ENCODE measurements at regions not wholly inside any gene's neighbourhood (a gene's known extent, or its start where the extent isn't known, plus 50 kb on each side); places are given as distances from the start of the nearest gene placed in this dataset.

GRCh38 chr11:92138296-92138695 lies 86.3 kb upstream of the FAT3 start:
- H3K36me3 Mint-ChIP-seq = no peaks in the 10 kb centered on the region
- ATAC-seq (no peak), DNase-seq (no peak)
- H3K27ac Mint-ChIP-seq = no peak overlapping the region
- H3K4me1 Mint-ChIP-seq = no peaks in the 10 kb centered on the region
- peaks cover 2% of the 10 kb centered on the region for H3K9me3 Mint-ChIP-seq (ENCODE audit: low read depth)
- CTCF ChIA-PET = no interaction called here
- no peak overlapping the region for H3K4me3 Mint-ChIP-seq
- H3K27me3 Mint-ChIP-seq = no peaks in the 10 kb centered on the region

GRCh38 chr11:92137747-92138146 lies 86.9 kb upstream of the FAT3 start:
- DNase-seq (no peak), ATAC-seq (no peak)
- Mint-ChIP-seq H3K36me3 (no peaks in the 10 kb centered on the region), H3K4me3 (no peak overlapping the region), H3K4me1 (no peaks in the 10 kb centered on the region), H3K9me3 (ENCODE audit: low read depth) (peaks cover 2% of the 10 kb centered on the region), H3K27me3 (no peaks in the 10 kb centered on the region), H3K27ac (no peak overlapping the region)
- CTCF ChIA-PET = no interaction called here

DNA sequence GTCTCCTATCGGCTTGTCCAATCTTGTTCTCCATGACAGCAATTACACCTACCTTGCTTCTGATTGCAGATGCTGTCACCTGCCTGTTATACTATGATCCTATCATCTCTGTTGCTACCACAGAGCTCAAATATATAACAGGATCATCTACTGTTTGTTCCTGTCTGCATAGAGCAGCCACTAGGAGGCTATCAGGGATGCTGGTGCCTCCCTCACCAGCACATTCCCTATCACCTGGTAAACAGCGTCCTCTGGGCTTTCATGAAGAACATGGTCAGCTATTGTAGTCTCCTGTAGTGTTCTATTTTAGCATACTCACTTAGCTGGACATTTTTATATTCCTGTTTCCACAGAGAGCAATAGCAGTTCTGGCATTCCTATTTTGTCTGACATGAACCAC lies 87.8 kb upstream of the FAT3 start:
- no peaks in the 10 kb centered on the region for H3K4me1 Mint-ChIP-seq
- no peaks in the 10 kb centered on the region for H3K27me3 Mint-ChIP-seq
- H3K36me3 Mint-ChIP-seq = no peaks in the 10 kb centered on the region

GRCh38 chr11:92131289-92131865 lies 93.2 kb upstream of the FAT3 start:
- ATAC-seq = no peak
- peaks cover 2% of the 10 kb centered on the region for H3K9me3 Mint-ChIP-seq (ENCODE audit: low read depth)
- no peak overlapping the region for H3K4me3 Mint-ChIP-seq
- H3K36me3 Mint-ChIP-seq = no peaks in the 10 kb centered on the region
- DNase-seq = no peak
- no peak overlapping the region for H3K27ac Mint-ChIP-seq
- CTCF ChIA-PET = no interaction called here
- no peaks in the 10 kb centered on the region for H3K27me3 Mint-ChIP-seq
- H3K4me1 Mint-ChIP-seq = no peaks in the 10 kb centered on the region

More for the DNA sequence above, 87.8 kb upstream of the FAT3 start:
- DNase-seq (no peak), ATAC-seq (no peak)
- CTCF ChIA-PET = no interaction called here
- Mint-ChIP-seq H3K4me3 (no peak overlapping the region), H3K27ac (no peak overlapping the region), H3K9me3 (ENCODE audit: low read depth) (peaks cover 2% of the 10 kb centered on the region)

DNA sequence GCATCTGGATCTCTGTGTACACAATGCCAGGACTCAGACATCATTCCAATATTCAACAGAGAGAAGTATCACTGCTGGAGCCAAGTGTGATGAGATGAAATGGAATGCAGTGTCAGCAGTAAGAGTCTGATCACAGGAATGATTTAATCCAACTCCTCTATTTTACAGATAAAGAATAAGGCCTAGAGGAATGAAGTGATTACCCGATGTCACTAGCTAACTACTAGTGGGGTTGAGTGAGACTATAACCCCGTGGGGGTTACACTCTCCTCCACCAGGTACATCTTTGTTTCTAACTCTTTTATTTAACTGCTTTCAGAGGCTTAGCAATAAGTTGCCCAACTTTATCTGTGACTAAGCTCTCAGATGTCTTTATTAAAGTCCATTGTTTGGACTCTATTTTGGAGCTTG lies 94.2 kb upstream of the FAT3 start:
- Mint-ChIP-seq H3K36me3 (no peaks in the 10 kb centered on the region), H3K27ac (no peak overlapping the region), H3K4me3 (no peak overlapping the region), H3K27me3 (no peaks in the 10 kb centered on the region), H3K9me3 (ENCODE audit: low read depth) (peaks cover 2% of the 10 kb centered on the region), H3K4me1 (no peaks in the 10 kb centered on the region)
- no peak for ATAC-seq
- DNase-seq = no peak
- CTCF ChIA-PET = no interaction called here

DNA sequence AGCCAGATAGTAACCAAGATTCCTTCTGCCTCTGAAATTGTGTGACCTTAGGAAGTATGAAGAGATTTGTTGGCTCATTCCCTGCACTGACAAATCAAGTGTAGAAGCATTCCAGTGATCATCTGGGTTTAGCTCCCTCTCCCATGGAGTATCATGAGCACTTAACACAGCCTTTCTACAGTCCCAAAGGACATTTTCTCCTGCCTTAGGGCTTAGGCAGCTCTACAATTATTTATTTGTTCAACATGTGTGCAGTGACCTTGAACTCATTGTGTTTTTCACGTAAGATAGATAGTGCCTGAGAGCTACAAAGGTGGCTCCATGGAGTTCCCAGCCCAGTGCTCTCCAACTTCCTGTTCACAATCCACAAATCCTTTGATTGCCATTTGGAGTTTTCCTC lies 94.8 kb upstream of the FAT3 start:
- CTCF ChIA-PET = no interaction called here
- H3K27ac Mint-ChIP-seq = no peak overlapping the region
- H3K36me3 Mint-ChIP-seq = no peaks in the 10 kb centered on the region
- peaks cover 2% of the 10 kb centered on the region for H3K9me3 Mint-ChIP-seq (ENCODE audit: low read depth)
- no peaks in the 10 kb centered on the region for H3K27me3 Mint-ChIP-seq
- DNase-seq (no peak), ATAC-seq (no peak)
- H3K4me3 Mint-ChIP-seq = no peak overlapping the region
- no peaks in the 10 kb centered on the region for H3K4me1 Mint-ChIP-seq

DNA sequence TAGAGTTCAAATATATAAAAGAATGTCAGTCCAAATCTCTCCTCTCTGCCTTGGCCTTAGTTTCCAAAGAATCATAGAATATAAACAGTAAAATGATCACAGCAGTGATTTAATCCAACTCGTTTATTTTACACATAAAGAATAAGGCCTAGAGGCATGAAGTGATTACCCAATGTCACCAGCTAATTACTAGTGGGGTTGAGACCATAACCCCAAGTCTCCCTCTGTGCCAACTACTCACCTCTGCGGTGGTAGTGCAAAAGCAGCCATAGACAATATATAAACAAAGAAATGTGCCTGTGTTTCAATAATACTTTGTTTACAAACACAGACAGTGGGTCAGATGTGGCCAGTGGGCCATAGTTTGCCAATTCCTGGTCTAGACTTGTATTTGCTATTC lies 96.6 kb upstream of the FAT3 start:
- no peak for DNase-seq
- Mint-ChIP-seq H3K27me3 (no peaks in the 10 kb centered on the region), H3K4me1 (no peaks in the 10 kb centered on the region), H3K9me3 (ENCODE audit: low read depth) (peaks cover 2% of the 10 kb centered on the region), H3K36me3 (no peaks in the 10 kb centered on the region), H3K4me3 (no peak overlapping the region), H3K27ac (no peak overlapping the region)
- ATAC-seq = no peak
- CTCF ChIA-PET = no interaction called here

DNA sequence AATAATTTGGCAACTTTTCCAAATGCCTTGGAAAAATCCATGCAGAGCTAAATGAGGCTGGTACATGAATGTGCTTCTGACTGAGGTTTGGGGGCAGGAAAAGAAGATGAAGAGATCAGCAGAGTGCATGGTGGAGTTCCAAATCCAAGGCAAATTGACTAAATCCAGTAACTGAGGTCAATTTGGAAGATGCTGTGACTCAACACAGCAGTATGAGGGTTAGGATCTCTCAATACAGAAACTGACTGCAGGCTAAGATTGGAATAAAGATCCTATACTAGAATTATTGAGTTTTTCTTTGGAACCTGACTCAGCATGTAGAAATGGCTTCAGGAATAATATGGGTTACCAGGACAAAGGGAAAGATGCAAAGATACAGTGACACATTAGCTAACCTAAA lies 99.3 kb upstream of the FAT3 start:
- no peak overlapping the region for H3K4me3 Mint-ChIP-seq
- DNase-seq = no peak

GRCh38 chr11:92123540-92123939 lies 101.1 kb upstream of the FAT3 start:
- Mint-ChIP-seq H3K27ac (no peak overlapping the region), H3K4me3 (no peak overlapping the region), H3K27me3 (no peaks in the 10 kb centered on the region), H3K36me3 (no peaks in the 10 kb centered on the region), H3K4me1 (no peaks in the 10 kb centered on the region), H3K9me3 (ENCODE audit: low read depth) (peaks cover 2% of the 10 kb centered on the region)
- ATAC-seq (no peak), DNase-seq (no peak)
- CTCF ChIA-PET = no interaction called here

More for the DNA sequence above, 99.3 kb upstream of the FAT3 start:
- Mint-ChIP-seq H3K27me3 (no peaks in the 10 kb centered on the region), H3K4me1 (no peaks in the 10 kb centered on the region), H3K27ac (no peak overlapping the region), H3K9me3 (ENCODE audit: low read depth) (peaks cover 4% of the 10 kb centered on the region), H3K36me3 (no peaks in the 10 kb centered on the region)
- CTCF ChIA-PET = no interaction called here
- no peak for ATAC-seq

DNA sequence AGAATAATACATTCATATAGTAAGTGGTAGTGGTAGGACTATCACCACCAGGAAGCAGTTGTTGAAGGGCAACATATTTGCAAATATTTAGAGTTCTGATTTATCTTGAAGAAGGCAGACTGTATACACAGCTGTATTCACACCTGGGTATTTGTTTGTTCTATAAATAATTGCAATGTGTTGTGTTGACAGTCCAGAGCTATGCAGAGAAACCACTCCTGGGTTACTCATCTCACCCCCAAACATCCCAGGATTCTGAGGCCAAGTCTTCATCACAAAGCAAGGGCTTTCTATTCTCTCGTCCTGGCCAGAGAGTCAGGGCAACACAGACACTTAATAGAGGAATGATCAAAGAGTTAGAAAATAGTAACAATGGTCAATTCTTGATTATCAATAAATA lies 102.1 kb upstream of the FAT3 start:
- Mint-ChIP-seq H3K9me3 (ENCODE audit: low read depth) (peaks cover 2% of the 10 kb centered on the region), H3K27ac (no peak overlapping the region), H3K4me3 (no peak overlapping the region), H3K27me3 (no peaks in the 10 kb centered on the region), H3K4me1 (no peaks in the 10 kb centered on the region), H3K36me3 (no peaks in the 10 kb centered on the region)
- DNase-seq (no peak), ATAC-seq (no peak)
- CTCF ChIA-PET = no interaction called here

- Mint-ChIP-seq H3K4me1 (no peaks in the 10 kb centered on the region), H3K27ac (no peak overlapping the region), H3K36me3 (no peaks in the 10 kb centered on the region), H3K27me3 (no peaks in the 10 kb centered on the region), H3K9me3 (ENCODE audit: low read depth) (peaks cover 16% of the 10 kb centered on the region), H3K4me3 (no peak overlapping the region)
- ATAC-seq (no peak), DNase-seq (no peak)
- CTCF ChIA-PET = no interaction called here
Observed at GRCh38 chr11:92111287-92111686, 113.3 kb upstream of the FAT3 start.

DNA sequence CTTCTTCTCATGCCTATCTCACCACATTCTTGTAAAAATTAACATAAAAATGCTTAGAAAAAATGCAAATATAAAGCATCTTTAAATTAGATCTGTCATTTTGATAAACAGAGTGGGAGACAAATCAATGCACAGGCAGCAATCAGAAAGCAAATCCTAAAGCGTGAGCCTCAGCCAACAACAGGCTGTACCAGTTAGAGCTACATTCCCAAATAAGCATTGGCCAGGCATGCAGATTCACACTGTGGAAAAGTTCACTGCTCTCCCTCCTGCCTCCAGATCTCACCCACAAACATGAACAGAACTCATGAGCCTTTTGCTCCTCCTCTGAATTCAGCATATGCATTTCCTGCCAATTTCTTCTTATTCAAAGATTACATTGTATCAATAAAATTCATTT lies 115.2 kb upstream of the FAT3 start:
- ATAC-seq = no peak
- peaks cover 11% of the 10 kb centered on the region for H3K9me3 Mint-ChIP-seq (ENCODE audit: low read depth)
- DNase-seq = no peak
- CTCF ChIA-PET = no interaction called here
- no peak overlapping the region for H3K27ac Mint-ChIP-seq
- H3K27me3 Mint-ChIP-seq = no peaks in the 10 kb centered on the region
- H3K36me3 Mint-ChIP-seq = no peaks in the 10 kb centered on the region
- no peaks in the 10 kb centered on the region for H3K4me1 Mint-ChIP-seq
- H3K4me3 Mint-ChIP-seq = no peak overlapping the region

GRCh38 chr11:92107331-92107730 lies 117.3 kb upstream of the FAT3 start:
- Mint-ChIP-seq H3K4me1 (no peaks in the 10 kb centered on the region), H3K36me3 (no peaks in the 10 kb centered on the region), H3K9me3 (ENCODE audit: low read depth) (no peaks in the 10 kb centered on the region), H3K27ac (no peak overlapping the region), H3K27me3 (no peaks in the 10 kb centered on the region), H3K4me3 (no peak overlapping the region)
- ATAC-seq = no peak
- no peak for DNase-seq
- CTCF ChIA-PET = no interaction called here

GRCh38 chr11:92104349-92104748 lies 120.3 kb upstream of the FAT3 start:
- Mint-ChIP-seq H3K27me3 (no peaks in the 10 kb centered on the region), H3K4me3 (no peak overlapping the region), H3K4me1 (no peaks in the 10 kb centered on the region), H3K27ac (no peak overlapping the region), H3K36me3 (no peaks in the 10 kb centered on the region), H3K9me3 (ENCODE audit: low read depth) (peaks cover 2% of the 10 kb centered on the region)
- CTCF ChIA-PET = no interaction called here
- DNase-seq = no peak
- ATAC-seq = no peak

DNA sequence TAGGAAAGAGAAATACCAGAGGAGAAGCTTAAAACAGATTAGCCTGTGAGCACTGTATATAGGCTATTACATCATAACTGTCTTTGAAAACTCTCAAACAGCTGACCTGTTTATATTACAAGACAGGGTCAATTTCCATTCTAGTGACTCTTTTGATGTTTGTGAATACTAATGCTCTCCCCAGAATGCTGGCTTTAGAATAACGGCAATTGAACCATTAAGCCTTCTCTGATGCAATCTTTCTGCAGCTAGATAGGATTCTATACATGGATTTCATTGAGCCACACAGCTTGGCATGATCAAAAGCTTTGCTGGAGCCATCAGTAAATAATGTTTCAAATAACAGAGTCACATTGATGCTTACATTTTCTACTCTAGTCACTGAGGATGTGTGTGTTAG lies 122.7 kb upstream of the FAT3 start:
- peaks cover 6% of the 10 kb centered on the region for H3K9me3 Mint-ChIP-seq (ENCODE audit: low read depth)
- no peaks in the 10 kb centered on the region for H3K27me3 Mint-ChIP-seq
- ATAC-seq = no peak

More for the DNA sequence above, 122.7 kb upstream of the FAT3 start:
- no peak for DNase-seq
- H3K4me3 Mint-ChIP-seq = no peak overlapping the region
- no peaks in the 10 kb centered on the region for H3K4me1 Mint-ChIP-seq
- H3K27ac Mint-ChIP-seq = no peak overlapping the region
- H3K36me3 Mint-ChIP-seq = no peaks in the 10 kb centered on the region
- CTCF ChIA-PET = no interaction called here
